Smooth muscle cell (in vitro differentiated cells): ENCODE measurements at regions not wholly inside any gene's neighbourhood (a gene's known extent, or its start where the extent isn't known, plus 50 kb on each side); places are given as distances from the start of the nearest gene placed in this dataset.
A peak's percentile ranks its signal among the peaks of the same experiment; 100 is the strongest.

Experiments
- DNase-seq: peaks from one replicate; lab custom pipeline; 2025; ENCODE audit not compliant: unreplicated experiment; lab: John Stamatoyannopoulos, UW
- H2AFZ ChIP-seq: fragments of 200-600 bp; sonication (generic); 2 replicates; pipeline ENCODE4 v1.6.0; 2016; ENCODE audit warnings: antibody characterized with exemption, low read depth, mild to moderate bottlenecking
- H3F3A ChIP-seq: fragments of 200-600 bp; sonication (generic); 2 replicates; pipeline ENCODE4 v1.6.0; 2017; ENCODE audit warnings: antibody characterized with exemption, low read depth
- H3K27ac ChIP-seq: fragments of 200-600 bp; sonication (generic); 2 replicates; pipeline ENCODE4 v1.5.1; 2016; ENCODE audit warnings: low read depth, mild to moderate bottlenecking
- H3K27me3 ChIP-seq: fragments of 200-600 bp; sonication (generic); 2 replicates; pipeline ENCODE4 v1.6.1; 2016; ENCODE audit warnings: low read depth, mild to moderate bottlenecking
- H3K36me3 ChIP-seq: fragments of 200-600 bp; sonication (generic); 2 replicates; pipeline ENCODE4 v1.5.1; 2016; ENCODE audit warnings: low read depth
- H3K4me1 ChIP-seq: fragments of 200-600 bp; sonication (generic); 2 replicates; pipeline ENCODE4 v1.5.1; 2016; ENCODE audit warnings: low read depth
- H3K4me2 ChIP-seq: fragments of 200-600 bp; sonication (generic); 2 replicates; pipeline ENCODE4 v1.6.0; 2016; ENCODE audit warnings: mild to moderate bottlenecking
- H3K4me3 ChIP-seq: fragments of 200-600 bp; sonication (generic); 2 replicates; pipeline ENCODE4 v1.5.1; 2016; ENCODE audit warnings: mild to moderate bottlenecking
- H3K79me2 ChIP-seq: fragments of 200-600 bp; sonication (generic); 2 replicates; pipeline ENCODE4 v1.6.0; 2016; ENCODE audit warnings: low read depth, mild to moderate bottlenecking
- H3K9ac ChIP-seq: fragments of 200-600 bp; sonication (generic); 2 replicates; pipeline ENCODE4 v1.6.0; 2016; ENCODE audit warnings: low read depth
- H3K9me3 ChIP-seq: fragments of 200-600 bp; sonication (generic); replicated peaks from 2 replicates; pipeline ENCODE4 v1.5.1; 2016; ENCODE audit warnings: low read depth
- H4K20me1 ChIP-seq: fragments of 200-600 bp; sonication (generic); 2 replicates; pipeline ENCODE4 v1.6.0; 2016; ENCODE audit warnings: low read depth
- CTCF ChIP-seq: fragments of 200-600 bp; sonication (generic); IDR thresholded peaks from 2 replicates; pipeline ENCODE4 v1.5.1; 2017; ENCODE audit warnings: borderline replicate concordance, mild to moderate bottlenecking, antibody characterized with exemption; ENCODE audit not compliant: insufficient read depth, poor library complexity, severe bottlenecking
- WGBS: methylation state at CpG from one replicate; pipeline ENCODE4 v1.1.7; 2016; ENCODE audit warnings: low lambda C conversion rate; 5-methylcytosine and 5-hydroxymethylcytosine counted together

DNA sequence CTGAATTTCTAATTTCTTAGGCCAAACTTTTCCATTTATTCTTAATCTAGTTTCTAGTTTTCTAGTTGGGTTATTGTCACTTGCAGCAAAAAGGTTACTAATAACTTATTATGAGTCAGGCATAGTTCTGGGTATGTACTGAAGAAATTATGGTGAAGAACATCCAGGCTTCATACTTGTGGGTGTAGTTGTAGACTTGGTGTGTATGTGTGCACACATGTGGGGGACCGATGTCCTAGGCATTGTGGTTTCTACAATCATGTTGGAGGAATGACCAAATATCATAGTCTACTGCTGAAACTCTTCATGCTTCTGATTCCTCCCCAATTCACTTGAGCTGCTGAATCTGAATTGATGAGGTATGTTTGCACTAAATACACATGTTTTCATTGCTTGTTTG is 141.2 kb downstream of the PMAIP1 start:
- Histone ChIP-seq H3K27me3 (no peaks in the 10 kb centered on the region), H2AFZ (no peak overlapping the region), H3K36me3 (no peaks in the 10 kb centered on the region), H3K27ac (no peak overlapping the region), H3K4me1 (no peaks in the 10 kb centered on the region), H3K9me3 (no peaks in the 10 kb centered on the region), H3K79me2 (no peaks in the 10 kb centered on the region), H4K20me1 (no peaks in the 10 kb centered on the region), H3K4me2 (no peak overlapping the region), H3F3A (no peaks in the 10 kb centered on the region), H3K9ac (no peak overlapping the region), H3K4me3 (no peak overlapping the region)
- no peak for DNase-seq
- no peak for TF ChIP-seq CTCF
- WGBS = 65% methylated on average over 1 of the region's 1 CpG

DNA sequence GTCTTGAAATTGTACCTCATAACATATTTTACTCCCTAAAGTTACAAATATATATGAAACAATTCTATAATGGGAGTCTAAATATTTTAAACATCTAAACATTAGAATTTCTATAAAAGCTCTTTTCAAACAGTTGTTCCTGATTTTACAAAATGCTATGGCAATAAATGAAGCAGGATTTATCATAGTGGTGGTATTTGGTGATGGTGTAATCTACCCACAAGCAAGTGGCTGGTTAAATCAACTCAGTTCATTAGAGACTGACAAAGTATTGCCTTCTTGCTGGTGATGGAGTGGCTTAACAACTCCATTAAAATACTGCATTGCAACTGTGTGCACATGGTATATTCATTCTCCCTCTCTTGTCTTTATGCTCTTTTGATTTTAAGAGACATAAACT is 138.9 kb downstream of the PMAIP1 start:
- TF ChIP-seq CTCF = no peak
- Histone ChIP-seq H3K27ac (no peak overlapping the region), H3K9me3 (no peaks in the 10 kb centered on the region), H3K4me2 (no peak overlapping the region), H3K27me3 (no peaks in the 10 kb centered on the region), H3K4me3 (no peak overlapping the region), H2AFZ (no peak overlapping the region), H3K4me1 (no peaks in the 10 kb centered on the region), H3K79me2 (no peaks in the 10 kb centered on the region), H3F3A (no peaks in the 10 kb centered on the region), H3K9ac (no peak overlapping the region), H3K36me3 (no peaks in the 10 kb centered on the region), H4K20me1 (no peaks in the 10 kb centered on the region)
- DNase-seq = no peak

GRCh38 chr18:60027397-60027796 is 127.6 kb downstream of the PMAIP1 start:
- no peak for TF ChIP-seq CTCF
- no peaks in the 10 kb centered on the region for H3K36me3 ChIP-seq
- no peaks in the 10 kb centered on the region for H3K79me2 ChIP-seq
- H4K20me1 ChIP-seq = no peaks in the 10 kb centered on the region
- H3K27ac ChIP-seq = no peak overlapping the region
- no peak for DNase-seq
- no peak overlapping the region for H3K4me3 ChIP-seq
- peaks cover 7% of the 10 kb centered on the region for H3K4me1 ChIP-seq
- H3K9ac ChIP-seq = no peak overlapping the region
- no peak overlapping the region for H2AFZ ChIP-seq
- H3K4me2 ChIP-seq = no peak overlapping the region
- H3K9me3 ChIP-seq = no peaks in the 10 kb centered on the region
- no peaks in the 10 kb centered on the region for H3F3A ChIP-seq
- no peaks in the 10 kb centered on the region for H3K27me3 ChIP-seq
- 88% methylated on average over 2 of the region's 2 CpGs for WGBS

DNA sequence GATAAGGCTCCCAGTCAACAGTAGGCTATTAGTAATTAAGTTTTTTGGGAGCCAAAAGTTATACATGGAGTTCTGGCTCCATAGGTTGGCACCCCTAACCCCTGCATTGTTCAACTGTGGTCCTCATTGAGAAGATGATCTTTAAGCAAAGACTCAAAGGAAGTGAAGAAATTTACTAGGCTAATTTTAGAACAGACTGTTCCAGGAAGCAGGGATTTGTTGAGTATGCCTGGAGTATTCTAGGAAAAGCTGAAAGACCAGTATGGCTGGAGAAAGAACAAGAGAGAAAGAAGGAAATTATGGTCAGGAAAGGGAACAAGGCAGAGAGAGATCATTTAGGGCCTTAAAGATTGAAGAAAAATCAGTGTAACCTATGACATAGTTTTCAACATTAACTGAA is 125.1 kb downstream of the PMAIP1 start:
- TF ChIP-seq CTCF = no peak
- Histone ChIP-seq H4K20me1 (no peaks in the 10 kb centered on the region), H3K4me2 (peak overlapping the region; percentile 67), H2AFZ (peak overlapping the region; percentile 89), H3K9ac (no peak overlapping the region), H3K4me1 (peaks cover 7% of the 10 kb centered on the region), H3F3A (no peaks in the 10 kb centered on the region), H3K79me2 (no peaks in the 10 kb centered on the region), H3K36me3 (no peaks in the 10 kb centered on the region), H3K4me3 (no peak overlapping the region), H3K27me3 (no peaks in the 10 kb centered on the region), H3K9me3 (no peaks in the 10 kb centered on the region), H3K27ac (peak overlapping the region; percentile 40)
- DNase-seq = no peak
